Activated CD8-positive, alpha-beta memory T cell treated with anti-CD3 and anti-CD28 coated beads, Interleukin-2, amount 50 U/mL, for 48 hours (primary cell): ENCODE measurements at regions not wholly inside any gene's neighbourhood (a gene's known extent, or its start where the extent isn't known, plus 50 kb on each side); places are given as distances from the start of the nearest gene placed in this dataset.
"Not testable (repeated sequence)": the region's sequence is repeated elsewhere in the genome, so short reads cannot be mapped to it uniquely, and the experiment has no call there.

Experiments
- DNase-seq: peaks from one replicate; pipeline ENCODE4 v3.0.0-alpha.2; 2020

GRCh38 chr19:41495589-41495988 lies 52.6 kb downstream of the ERICH4 start:
- DNase-seq: no peak

- DNase-seq: no peak
Observed at GRCh38 chr19:41499899-41500298, 56.9 kb downstream of the ERICH4 start.

- no peak for DNase-seq
Observed at GRCh38 chr19:41500443-41500842, 57.5 kb downstream of the ERICH4 start.

GRCh38 chr19:41501854-41502253 lies 58.9 kb downstream of the ERICH4 start:
- DNase-seq: no peak

- DNase-seq: no peak
Observed at GRCh38 chr19:41505105-41505504, 62.1 kb downstream of the ERICH4 start.

- no peak for DNase-seq
Observed at GRCh38 chr19:41510484-41510883, 65.5 kb upstream of the CEACAM21 start.

GRCh38 chr19:41511628-41512027 lies 64.3 kb upstream of the CEACAM21 start:
- DNase-seq: no peak

GRCh38 chr19:41515015-41515652 lies 60.8 kb upstream of the CEACAM21 start:
- DNase-seq: no peak

- DNase-seq: not testable (repeated sequence)
Observed at GRCh38 chr19:41516292-41517171, 59.4 kb upstream of the CEACAM21 start.

- no peak for DNase-seq
Observed at GRCh38 chr19:41518141-41518540, 57.8 kb upstream of the CEACAM21 start.

- not testable (repeated sequence) for DNase-seq
Observed at GRCh38 chr19:41521138-41521930, 54.6 kb upstream of the CEACAM21 start.

GRCh38 chr19:41521931-41522555 lies 53.9 kb upstream of the CEACAM21 start:
- DNase-seq: peak; percentile 72

GRCh38 chr19:41525989-41526388 lies 50.0 kb upstream of the CEACAM21 start:
- DNase-seq: no peak
